Stimulated activated CD8-positive, alpha-beta memory T cell treated with anti-CD3 and anti-CD28 coated beads, Interleukin-15, amount 100 ng/mL, for 1 hour (primary cell): ENCODE measurements at regions not wholly inside any gene's neighbourhood (a gene's known extent, or its start where the extent isn't known, plus 50 kb on each side); places are given as distances from the start of the nearest gene placed in this dataset.
"Not testable (repeated sequence)": the region's sequence is repeated elsewhere in the genome, so short reads cannot be mapped to it uniquely, and the experiment has no call there.

Source experiments
- DNase-seq: peaks from one replicate; pipeline ENCODE4 v3.0.0-alpha.2; 2020; ENCODE audit warnings: low read depth

DNA sequence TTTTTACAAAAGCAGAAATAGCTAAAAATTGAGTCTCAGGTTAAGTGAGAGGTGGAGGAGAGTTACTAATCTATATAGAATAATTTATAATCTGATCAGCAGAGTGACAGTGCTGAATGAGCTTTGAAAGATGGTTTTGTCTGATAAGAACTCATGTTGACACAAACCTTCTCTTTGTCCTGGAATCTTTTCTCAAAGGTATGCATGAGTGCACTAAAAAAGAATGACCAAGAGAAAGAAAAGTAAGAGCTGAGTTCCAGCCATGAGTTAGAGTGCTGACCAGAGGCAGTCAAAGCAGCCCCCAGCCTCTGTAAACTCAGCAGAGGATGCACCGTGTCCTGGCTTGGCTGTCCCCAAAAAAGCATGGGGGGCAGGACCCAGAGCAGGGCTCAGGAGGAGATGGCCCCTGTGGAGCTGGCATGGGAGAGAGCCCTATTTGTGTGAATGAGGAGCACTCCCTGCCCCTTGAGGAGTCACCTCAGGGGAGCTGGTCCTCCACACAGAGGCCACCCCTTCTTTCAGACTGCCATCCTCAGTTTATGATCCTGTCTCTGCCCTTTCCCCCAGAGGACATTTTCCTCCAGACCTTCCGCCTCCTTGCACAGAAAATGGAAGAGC lies 129.8 kb downstream of the SEC23A start:
- DNase-seq = no peak

DNA sequence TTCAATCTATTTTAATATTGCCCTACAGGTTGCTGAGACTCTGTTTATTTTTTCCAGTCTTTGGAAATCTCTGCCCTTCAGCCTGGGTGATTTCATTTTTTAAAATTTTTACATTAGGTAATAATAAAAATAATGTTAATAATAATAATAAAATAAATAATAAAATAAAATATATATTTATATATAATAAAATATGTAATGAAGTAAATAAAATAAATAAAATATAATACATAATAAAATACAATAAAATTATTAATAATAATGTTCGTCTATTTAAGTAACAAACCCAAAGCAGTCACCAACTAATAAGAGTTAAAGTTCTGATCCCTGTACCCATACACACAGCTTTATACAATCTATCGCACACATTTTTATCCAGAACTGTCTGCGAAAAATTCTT lies 130.5 kb downstream of the SEC23A start:
- no peak for DNase-seq

DNA sequence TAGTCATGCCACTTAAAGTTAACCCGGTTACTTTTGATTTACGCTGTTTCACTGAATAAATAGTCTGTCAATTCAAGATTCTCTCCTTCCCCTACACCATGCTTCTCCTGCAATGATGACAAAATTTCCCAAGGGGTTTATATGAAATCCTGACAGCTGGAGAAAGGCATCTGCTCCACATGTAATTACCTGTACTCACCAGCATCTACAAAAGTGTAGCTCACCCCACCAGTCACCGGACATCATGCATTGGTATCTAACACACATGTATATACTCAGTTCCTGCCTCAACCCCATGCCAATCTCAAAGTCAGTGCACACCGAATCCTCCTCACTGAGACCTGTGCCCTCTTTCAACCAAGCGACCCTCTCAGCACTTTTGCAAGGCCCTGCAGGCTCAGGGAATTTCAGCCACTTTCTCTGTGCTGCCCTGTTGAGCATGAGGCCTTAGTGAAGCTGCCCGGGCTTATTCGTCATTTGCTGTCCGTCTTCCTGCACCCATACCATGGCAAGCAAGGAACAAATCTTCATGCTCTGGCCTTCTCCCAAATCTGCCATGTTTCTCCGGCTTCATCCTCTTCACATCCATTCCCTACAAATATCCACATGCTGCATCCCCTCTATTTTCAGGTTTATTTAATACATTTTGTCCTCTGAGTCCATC lies 131.6 kb downstream of the SEC23A start:
- DNase-seq = no peak

DNA sequence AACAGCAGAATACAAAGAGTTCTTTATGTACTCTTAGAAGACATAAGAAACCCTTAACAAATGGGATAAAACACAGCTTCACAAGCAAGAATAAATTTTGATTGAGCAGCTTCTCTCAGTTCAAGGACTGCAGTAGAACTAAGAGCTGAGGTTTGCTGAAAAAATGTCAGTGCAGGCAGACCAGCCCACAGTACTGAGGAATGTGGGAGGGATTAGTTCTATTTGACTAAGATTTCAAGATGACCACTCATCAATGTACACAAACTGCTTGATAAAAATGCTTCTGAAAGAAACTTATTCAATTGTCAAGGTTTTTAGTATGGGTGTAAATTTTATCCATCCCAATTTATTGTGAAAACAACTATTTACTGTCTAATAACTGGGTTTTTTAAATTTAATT lies 138.4 kb downstream of the SEC23A start:
- DNase-seq = no peak

DNA sequence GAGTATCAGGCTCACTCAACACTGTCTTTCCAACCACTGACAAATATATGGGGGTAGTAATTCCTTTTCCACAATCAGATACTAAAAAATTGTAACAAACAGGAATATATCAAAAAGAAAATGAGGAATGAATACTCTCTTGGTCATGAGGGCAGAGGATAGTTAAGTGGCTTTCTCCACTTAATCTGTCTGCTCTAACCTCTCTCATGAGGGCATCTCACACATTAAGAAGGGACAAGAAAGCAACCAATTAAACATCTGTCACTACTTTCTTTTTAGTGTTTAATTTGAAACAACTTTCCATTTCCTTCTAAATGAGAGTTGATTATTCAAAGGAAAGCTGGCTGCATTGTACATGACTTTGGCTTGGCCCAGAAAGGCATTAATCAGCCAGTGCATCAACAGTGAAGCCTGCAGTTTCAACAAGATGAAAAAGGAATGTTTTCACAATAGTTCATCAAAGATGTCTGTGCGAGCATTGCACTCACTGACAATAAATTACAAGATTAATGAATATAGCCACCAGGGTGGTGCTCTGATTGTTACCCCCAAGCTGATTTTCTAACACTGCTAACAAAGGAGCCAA lies 142.0 kb downstream of the SEC23A start:
- DNase-seq = no peak

DNA sequence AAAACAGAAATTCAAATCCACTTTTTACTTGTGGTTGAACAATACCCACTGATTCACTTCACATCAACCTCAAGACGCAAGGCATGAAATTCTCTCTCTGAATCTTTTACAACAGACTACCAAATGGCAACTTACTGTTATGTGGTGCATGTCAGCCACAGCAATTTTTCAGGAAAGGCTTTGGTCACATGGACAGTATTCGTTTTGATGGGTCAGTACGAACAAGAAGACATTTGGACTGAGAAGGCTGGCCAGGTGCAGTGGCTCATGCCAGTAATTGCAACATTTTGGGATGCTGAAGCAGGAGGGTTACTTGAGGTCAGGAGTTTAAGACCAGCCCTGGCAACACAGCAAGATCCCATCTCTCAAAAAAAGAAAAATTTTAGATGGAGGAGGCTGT lies 144.0 kb downstream of the SEC23A start:
- DNase-seq = no peak

DNA sequence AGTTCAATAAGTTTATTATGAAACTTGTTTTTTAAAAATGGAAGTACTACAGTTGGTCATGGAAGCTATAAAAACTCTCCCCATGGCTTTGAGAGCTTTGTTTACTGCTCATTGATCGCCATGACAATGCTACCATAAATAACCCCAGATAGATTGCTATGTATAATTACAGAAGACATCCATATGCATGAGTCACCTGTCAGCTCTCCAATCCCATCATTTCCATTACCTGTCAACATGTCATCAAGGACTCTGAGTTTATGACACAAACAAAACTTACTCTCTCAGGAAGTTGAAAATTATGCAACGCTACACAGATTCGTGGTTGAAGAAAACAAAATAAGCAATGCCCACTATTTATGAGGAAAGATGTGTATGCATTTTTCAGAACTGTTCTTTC lies 144.4 kb downstream of the SEC23A start:
- no peak for DNase-seq

DNA sequence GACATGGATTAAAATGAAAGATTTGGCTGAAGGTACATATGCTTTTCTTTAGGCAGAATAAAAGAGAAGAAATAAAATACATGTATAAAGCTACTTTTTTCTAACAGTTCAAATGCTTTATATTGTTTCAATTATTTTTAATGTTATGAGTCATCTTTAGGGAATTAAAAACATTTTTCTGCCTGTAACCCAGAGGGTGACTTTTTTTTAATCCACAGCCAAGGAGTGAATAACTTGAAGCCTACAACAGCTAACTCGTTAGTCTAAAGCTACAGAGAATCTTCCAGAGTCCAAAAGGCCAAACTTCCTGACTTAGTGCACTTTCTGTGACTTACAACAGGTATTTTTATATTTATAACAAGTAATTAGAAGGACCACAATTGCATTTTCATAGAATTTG lies 151.6 kb downstream of the SEC23A start:
- DNase-seq = no peak

DNA sequence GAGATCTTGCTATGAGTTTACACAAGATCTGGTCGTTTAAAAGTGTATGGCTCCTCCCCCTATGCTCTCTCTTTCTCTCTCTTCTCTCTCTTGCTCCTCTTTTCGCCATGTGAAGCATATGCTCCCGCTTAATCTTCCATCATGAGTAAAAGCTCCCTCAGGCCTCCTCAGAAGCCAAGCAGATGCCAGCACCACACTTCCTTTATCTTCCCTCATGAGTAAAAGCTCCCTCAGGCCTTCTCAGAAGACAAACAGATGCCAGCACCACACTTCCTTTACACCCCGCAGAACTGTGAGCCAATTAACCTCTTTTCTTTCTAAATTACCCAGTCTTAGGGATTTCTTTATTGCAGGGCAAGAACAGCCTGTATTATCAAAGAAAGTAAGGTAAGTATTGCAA lies 152.4 kb downstream of the SEC23A start:
- no peak for DNase-seq

DNA sequence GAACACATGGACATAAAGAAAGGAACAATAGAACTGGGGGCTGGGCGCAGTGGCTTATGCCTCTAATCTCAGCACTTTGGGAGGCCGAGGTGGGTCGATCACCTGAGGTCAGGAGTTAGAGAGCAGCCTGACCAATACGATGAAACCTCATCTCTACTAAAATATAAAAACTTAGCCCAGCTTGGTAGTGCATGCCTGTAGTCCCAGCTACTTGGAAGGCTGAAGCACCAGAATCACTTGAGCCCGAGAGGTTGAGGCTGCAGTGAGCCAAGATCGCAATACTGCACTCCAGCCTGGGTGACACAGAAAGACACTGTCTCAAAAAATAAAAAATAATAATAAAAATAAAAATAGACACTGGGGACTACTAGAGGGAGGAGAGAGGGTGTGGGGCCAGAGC lies 154.5 kb downstream of the SEC23A start:
- no peak for DNase-seq

DNA sequence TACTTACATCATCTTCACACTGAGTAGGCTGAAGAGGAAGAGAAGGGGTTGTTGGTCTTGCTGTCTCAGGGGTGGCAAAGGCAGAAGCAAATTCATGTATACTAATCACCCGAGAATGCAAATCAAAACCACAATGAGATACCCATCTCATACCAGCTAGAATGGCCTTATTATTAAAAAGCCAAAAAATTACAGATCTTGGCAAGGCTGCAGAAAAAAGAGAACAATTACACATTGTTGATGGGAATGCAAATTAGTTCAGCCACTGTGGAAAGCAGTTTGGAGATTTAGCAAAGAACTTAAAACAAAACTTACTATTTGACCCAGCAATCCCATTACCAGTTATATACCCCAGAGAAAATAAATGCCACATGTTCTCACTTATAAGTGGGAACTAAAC lies 154.9 kb downstream of the SEC23A start:
- DNase-seq = no peak

DNA sequence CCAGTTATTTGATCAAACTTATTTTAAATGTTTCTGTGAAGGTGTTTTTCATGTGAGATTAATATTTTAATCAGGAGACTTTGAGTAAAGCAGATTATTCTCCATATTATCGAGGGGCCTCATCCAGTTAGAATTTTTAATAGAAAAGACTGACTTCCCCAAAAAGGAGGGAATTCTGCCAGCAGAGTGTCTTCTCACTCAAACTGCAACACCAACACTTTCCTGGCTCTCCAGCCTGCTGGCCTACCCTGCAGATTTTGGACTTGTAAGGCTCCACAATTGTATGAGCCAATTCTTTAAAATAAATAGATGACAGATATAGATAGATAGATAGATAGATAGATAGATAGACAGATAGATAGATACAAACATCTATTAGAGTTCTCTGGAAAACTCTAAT lies 155.7 kb downstream of the SEC23A start:
- no peak for DNase-seq

DNA sequence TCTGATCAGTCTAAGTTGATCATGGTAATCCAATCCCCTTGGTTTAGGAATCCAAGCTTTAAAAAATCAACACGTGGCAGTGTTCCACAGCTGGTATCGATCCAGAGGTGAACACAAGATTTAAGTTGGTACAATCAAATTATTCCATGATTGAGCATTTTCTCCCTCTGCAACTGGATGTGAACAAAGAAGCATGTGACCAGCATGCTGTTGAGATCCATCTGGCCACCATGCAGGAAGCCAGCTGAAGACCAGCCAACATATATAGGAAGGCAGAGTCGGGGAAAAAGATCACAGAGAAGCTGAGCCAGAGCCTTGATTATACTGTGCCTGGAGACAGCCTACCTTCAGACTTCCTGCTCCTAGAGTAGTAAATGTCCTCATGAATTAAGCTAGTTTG lies 158.3 kb downstream of the SEC23A start:
- no peak for DNase-seq

DNA sequence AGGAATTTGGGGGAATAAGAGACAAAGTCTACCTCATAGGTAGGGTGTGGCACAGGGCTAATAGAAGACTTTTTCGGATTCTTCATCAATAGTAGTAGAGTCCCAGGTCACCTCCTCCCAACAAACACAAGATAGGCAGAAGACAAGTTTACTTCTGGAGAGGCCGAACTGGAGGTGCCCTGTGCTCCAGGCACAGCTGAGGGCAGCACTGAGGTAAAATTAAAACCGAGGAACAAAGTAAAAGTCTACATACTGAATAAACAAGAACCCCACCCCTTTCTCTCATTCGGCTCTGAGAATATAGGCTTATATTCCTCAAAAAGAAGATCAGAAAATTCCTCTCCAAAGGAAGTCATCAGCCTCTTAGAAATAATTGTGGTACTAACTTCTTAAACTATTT lies 161.5 kb downstream of the SEC23A start:
- no peak for DNase-seq

DNA sequence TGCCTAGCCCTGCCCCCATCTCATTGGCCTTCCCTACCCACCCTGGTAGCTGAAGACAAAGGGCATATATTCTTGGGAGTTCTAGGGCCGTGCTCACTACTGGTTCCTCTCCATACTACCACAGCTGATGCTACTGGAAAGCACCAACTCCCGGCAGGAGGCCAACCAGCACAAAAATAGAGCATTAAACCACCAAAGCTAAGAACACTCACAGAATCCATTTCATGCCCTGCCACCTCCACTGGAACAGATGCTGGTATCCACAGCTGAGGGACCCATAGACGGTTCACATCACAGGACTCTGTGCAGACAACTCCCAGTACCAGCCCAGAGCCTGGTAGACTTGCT lies 170.4 kb downstream of the SEC23A start:
- not testable (repeated sequence) for DNase-seq

DNA sequence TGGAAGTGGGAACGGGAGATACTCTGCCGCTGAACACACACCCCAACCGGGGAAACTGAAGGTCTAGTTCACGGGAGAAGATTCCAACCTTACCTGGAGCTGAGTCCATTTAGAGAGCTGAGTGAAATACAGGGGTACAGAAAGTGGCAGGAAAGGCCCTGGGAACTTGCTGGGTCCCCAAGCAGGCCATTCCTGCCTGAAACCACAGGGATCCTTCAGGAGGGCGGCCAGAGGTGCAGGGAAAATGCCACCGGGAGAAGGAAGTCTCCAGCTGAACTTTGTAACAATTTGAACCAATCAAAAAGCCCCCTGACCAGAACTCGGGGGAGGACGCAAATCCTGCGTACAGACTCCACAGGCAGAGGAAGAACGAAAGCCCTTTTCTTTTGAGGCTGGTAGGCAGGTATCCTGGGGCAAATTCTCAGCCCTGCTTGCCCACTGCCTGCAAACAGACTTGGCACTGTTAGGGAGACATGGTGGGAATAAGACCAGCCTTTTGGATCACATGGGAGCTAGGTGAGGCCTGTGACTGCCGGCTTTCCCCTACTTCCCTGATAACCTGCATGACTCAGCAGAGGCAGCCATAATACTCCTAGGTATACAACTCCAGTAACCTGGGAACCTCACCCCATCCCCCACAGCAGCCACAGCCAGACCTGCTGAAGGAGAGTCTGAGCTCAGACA lies 170.9 kb downstream of the SEC23A start:
- DNase-seq = no peak

DNA sequence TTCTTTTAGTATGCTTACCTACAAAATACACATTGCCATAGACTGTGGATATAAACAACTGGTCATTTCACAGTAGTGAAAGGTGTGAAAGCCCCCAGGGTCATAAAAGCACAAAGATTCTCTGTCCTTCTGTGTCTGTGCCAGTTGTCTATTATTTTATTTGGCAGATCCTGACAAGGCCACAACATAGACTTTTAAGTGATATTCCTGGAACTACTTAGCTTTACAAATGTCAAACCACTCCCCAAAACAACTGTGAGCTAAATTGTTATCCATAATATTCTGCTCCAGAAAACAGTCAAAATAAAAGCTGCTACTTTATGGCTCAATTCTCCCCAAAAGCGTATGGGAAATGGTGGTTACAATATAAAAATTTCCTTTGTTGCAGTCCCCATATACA lies 172.1 kb downstream of the SEC23A start:
- DNase-seq = no peak

DNA sequence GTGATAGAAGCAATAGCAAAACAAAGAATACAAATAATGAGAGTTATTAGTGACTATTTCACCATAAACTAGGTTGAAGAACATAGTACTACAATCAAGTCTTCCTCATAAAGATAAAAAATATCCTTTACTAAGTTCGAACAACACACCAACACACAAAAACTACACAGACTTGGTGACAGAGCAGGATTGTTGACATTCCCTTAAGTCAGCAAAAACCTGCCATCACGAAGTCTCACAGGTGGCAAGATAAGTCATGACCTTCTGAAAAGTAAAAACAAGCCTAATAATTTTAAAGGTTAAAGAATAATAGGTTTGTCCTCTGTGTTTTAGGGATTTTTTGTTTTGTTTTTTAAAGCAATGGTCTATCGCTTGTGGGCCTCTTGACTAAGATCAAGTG lies 173.0 kb downstream of the SEC23A start:
- DNase-seq = no peak

DNA sequence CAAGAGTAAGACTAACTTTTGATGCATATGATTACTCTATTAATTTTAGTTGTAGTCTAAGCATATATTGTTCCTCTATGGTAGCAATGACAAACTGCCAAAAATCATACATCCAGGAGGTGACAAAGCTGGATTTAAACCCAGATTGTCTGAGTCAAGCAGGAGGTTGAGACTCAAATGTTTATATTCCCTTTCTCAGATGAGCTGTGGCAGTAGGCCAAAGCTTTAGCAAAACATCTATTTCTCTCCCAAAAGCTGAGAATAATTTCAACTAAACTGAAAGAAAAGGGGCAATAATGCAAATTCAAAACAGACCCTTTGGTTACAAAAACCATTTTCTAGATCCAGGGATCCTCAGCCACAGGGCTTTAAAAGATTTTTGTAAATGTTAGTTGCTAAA lies 173.6 kb downstream of the SEC23A start:
- no peak for DNase-seq

DNA sequence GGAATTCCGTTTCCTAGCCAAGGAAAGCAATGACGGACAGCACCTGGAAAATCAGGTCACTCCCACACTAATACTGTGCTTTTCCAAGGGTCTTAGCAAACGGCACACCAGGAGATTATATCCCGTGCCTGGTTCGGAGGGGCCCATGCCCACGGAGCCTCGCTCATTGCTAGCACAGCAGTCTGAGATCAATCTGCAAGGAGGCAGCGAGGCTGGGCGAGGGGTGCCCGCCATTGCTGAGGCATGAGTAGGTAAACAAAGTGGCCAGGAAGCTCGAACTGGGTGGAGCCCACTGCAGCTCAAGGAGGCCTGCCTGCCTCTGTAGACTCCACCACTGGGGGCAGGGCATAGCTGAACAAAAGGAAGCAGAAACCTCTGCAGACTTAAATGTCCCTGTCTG lies 181.1 kb downstream of the SEC23A start:
- DNase-seq = not testable (repeated sequence)

DNA sequence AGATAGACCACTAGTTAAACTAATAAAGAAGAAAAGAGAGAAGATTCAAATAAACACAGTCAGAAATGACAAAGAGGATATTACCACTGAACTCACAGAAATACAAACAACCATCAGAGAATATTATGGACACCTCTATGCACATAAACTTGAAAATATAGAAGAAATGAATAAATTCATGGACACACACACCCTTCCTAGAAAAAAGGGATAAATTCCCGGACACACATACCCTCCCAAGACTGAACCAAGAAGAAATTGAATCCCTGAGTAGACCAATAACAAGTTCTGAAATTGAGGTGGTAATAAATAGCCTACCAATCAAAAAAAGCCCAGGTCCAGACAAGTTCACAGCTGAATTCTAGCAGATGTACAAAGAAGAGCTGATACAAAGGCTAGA lies 187.9 kb downstream of the SEC23A start:
- no peak for DNase-seq

DNA sequence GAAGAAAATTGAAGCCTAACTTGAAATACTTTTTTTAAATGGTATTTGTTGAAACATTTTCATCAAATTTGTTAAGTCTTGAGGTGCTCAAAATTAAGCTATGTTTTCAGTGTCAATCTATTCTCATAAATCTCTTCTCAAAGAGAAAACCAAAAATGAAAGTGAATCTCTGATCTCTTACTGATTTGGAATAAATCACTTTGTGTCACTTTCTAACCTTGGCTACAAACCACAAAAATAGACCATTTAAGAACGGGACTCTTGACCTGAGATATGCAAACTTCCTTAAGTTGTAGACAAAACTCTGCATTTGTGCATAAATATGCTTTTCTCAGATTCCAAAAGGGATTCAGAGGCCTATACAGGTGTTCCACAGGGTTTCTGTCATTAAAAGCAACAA lies 192.9 kb downstream of the SEC23A start:
- DNase-seq = no peak

DNA sequence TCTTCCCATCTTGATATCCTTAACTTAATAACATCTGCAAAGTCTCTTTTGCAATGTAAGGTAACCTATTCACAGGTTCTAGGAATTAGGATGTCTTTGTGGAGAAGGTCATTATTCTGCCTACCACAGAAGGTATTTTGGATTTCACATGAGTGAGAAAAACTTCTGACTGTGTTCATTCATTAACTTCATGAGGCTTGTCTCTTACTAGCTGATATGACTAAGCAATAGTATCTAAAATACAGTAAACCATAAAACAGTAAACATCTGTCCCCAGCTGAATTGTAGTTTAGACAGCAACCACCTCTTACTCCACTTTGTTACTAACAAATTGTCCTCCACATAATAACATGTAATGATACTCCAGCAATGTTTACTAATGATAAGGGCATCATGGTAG lies 198.1 kb downstream of the SEC23A start:
- DNase-seq = no peak

DNA sequence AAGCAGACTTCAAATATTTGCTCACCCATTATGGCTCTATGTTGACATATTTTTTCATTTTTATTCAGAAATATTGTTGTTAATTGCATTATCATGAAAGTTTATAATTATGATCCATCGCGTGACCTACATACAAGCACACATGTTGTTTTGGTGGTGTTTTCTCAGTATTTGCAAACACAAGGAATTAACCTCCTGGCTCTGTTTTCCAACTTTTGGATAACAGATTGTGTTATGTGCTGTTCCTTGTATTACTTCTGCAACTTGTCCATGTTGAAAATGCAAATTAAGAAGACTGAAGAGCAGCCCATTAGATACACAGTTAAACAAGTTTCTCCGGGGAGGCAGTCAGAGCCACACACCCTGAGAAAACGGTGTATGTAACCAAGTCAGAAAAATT lies 201.2 kb downstream of the SEC23A start:
- DNase-seq = no peak
